Nephron progenitor cell (in vitro differentiated cells): ENCODE measurements at regions not wholly inside any gene's neighbourhood (a gene's known extent, or its start where the extent isn't known, plus 50 kb on each side); places are given as distances from the start of the nearest gene placed in this dataset.

ENCODE experiments used
- DNase-seq: peaks from one replicate; pipeline ENCODE4 v3.0.0; 2021
- H3K27ac Mint-ChIP-seq: 2 replicates; pipeline ENCODE4 v1.8.0; 2021; ENCODE audit warnings: mild to moderate bottlenecking, moderate library complexity, mixed read lengths
- H3K27me3 Mint-ChIP-seq: 2 replicates; pipeline ENCODE4 v1.8.0; 2021; ENCODE audit warnings: mild to moderate bottlenecking, low read depth, mixed read lengths; ENCODE audit not compliant: poor library complexity
- H3K36me3 Mint-ChIP-seq: 2 replicates; pipeline ENCODE4 v1.8.0; 2021; ENCODE audit warnings: low read depth, mixed read lengths
- H3K4me1 Mint-ChIP-seq: 2 replicates; pipeline ENCODE4 v1.8.0; 2021; ENCODE audit warnings: mixed read lengths
- H3K4me3 Mint-ChIP-seq: 2 replicates; pipeline ENCODE4 v1.8.0; 2021; ENCODE audit warnings: mild to moderate bottlenecking, moderate library complexity, mixed read lengths
- H3K9me3 Mint-ChIP-seq: 2 replicates; pipeline ENCODE4 v1.8.0; 2021; ENCODE audit warnings: mild to moderate bottlenecking, moderate library complexity, mixed read lengths
- TF ChIP-seq, protein P1 (sequence below): fragments of 200-600 bp; sonication (generic); IDR thresholded peaks from 2 replicates; pipeline ENCODE4 v1.5.0; 2021; ENCODE audit warnings: antibody characterized with exemption

DNA sequence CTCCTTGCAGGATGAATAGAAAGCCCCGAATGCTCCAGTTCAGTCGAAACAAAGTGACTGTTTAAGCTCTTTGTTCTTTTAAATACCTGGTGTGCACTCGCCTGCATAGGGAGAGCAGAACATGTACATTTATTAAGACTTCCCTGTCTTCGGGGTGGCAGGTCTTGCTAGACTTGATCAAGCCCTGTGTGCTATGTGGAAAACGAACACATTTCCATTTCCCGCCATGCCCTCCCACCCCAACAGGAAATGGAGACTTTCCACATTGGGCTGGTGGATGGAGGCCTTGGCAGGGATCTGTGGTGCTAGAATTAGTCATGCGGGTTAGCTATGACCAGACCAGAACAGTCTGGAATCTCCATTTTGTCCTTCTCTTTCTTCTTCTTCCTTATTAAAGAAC is 321.0 kb upstream of the THSD7B start:
- TF ChIP-seq, protein P1, sequence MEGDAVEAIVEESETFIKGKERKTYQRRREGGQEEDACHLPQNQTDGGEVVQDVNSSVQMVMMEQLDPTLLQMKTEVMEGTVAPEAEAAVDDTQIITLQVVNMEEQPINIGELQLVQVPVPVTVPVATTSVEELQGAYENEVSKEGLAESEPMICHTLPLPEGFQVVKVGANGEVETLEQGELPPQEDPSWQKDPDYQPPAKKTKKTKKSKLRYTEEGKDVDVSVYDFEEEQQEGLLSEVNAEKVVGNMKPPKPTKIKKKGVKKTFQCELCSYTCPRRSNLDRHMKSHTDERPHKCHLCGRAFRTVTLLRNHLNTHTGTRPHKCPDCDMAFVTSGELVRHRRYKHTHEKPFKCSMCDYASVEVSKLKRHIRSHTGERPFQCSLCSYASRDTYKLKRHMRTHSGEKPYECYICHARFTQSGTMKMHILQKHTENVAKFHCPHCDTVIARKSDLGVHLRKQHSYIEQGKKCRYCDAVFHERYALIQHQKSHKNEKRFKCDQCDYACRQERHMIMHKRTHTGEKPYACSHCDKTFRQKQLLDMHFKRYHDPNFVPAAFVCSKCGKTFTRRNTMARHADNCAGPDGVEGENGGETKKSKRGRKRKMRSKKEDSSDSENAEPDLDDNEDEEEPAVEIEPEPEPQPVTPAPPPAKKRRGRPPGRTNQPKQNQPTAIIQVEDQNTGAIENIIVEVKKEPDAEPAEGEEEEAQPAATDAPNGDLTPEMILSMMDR: no peak
- Mint-ChIP-seq H3K27ac (no peak overlapping the region), H3K36me3 (no peaks in the 10 kb centered on the region), H3K4me3 (no peak overlapping the region), H3K4me1 (no peaks in the 10 kb centered on the region), H3K27me3 (peaks cover 8% of the 10 kb centered on the region), H3K9me3 (no peaks in the 10 kb centered on the region)
- DNase-seq: no peak

DNA sequence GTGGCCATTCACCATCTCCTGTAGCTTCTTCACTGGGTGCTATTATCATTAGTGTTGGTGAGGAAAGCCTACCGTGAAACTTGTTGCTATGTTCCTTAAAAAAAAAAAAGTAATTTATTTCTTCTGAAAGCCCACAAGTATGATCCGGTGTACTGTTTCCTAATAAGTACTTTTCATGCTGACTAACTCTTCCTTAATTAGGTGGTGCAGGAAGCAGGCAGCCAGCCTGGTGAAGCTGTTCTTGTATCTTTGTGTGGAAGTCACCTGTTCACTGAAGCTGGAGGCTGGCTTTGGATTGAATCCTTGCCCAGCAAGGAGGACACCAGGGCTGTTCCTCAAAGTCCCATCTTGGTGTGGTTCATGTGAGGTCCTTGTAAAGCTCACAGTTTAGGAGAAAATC is 321.7 kb upstream of the THSD7B start:
- Mint-ChIP-seq H3K9me3 (no peaks in the 10 kb centered on the region), H3K4me3 (no peak overlapping the region), H3K27me3 (peaks cover 8% of the 10 kb centered on the region), H3K36me3 (no peaks in the 10 kb centered on the region), H3K4me1 (no peaks in the 10 kb centered on the region), H3K27ac (no peak overlapping the region)
- TF ChIP-seq, protein P1: no peak
- no peak for DNase-seq

DNA sequence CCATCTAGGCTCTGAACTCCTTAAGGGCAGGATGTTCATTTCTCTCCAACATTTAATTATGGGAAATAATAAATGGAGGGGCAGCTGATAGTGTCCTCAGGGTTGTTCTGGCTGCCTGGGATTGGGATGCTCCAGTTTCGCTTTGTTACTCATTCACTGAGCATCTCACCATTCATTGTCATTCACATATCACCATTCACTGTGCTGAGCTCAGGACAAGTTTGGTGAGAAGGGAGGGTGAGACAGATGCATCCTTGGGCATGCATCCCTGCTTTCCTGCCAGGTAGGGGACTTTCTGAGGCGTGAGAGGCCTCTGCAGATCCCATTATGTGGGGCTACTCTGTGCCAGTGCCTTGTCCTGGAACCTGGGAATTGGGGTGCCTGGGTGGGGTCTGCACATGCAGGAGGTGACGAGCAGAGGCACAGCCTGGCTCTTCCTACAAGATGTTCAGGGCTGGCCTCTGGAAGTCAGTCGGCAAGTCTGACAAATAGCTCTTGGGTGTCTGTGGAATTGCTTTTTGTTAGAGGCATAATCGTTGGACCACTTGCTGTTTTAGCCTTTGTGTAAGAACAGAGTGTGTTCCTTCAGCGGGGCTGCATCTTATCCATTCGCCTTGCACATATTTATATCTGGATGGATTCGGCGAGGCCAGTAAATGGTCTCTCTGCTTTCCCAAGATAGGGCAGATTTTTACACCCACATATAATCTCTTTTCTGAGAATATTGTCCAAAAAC is 323.2 kb upstream of the THSD7B start:
- Mint-ChIP-seq H3K36me3 (no peaks in the 10 kb centered on the region), H3K27ac (no peak overlapping the region), H3K27me3 (peaks cover 13% of the 10 kb centered on the region), H3K4me3 (no peak overlapping the region), H3K9me3 (no peaks in the 10 kb centered on the region), H3K4me1 (no peaks in the 10 kb centered on the region)
- TF ChIP-seq, protein P1: no peak
- DNase-seq: no peak

DNA sequence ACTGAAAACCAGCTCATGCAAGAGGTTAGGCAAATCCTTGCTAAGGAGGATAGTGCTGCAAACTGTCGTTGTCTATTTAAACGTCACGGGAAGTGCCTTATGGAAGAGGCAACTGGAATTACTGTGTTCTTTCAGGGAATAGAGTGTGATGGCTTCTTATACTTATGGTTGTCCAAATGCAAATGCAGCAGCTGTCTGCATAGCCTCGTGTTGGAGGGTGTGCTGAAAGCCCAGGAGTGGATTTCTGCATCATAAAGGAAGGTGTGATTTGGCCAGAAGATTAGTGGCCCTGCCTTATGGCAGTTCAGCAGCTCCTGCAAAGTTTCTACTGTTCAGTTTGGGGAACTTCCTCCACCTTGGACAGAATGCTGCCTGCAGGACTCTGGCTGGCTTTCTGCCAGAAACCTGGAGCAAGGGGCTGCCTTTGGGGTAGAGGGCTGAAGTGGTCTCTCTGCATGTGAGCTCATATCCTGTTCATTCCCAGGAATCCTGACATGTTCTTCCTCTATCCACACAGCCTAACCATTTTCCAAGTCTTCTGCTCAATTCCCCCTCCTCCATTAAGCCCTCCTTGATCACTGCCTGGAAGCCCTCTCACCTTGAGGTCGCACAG is 321.2 kb upstream of the CXCR4 start:
- TF ChIP-seq, protein P1: no peak
- no peak overlapping the region for H3K27ac Mint-ChIP-seq
- H3K9me3 Mint-ChIP-seq: no peaks in the 10 kb centered on the region
- no peak overlapping the region for H3K4me3 Mint-ChIP-seq
- peaks cover 13% of the 10 kb centered on the region for H3K27me3 Mint-ChIP-seq
- DNase-seq: no peak
- H3K4me1 Mint-ChIP-seq: peaks cover 4% of the 10 kb centered on the region
- no peaks in the 10 kb centered on the region for H3K36me3 Mint-ChIP-seq

DNA sequence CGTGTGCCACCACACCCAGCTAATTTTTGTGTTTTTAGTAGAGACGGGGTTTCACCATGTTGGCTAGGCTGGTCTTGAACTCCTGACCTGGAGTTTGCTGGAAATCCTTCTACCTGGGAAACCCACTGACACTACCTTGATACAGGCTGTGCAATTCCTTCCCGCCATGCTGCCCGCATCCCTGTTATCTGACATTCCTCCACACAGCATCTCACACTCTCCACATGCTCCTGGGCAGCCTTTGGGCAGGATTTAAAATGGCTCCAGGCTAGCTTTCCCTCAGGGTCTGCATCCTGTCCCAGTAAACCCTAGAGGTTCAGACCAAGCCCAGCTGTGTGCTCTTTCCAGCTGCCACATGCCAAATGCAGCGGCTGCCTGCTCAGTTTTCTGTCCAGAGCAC is 319.5 kb upstream of the CXCR4 start:
- TF ChIP-seq, protein P1: no peak
- H3K9me3 Mint-ChIP-seq: no peaks in the 10 kb centered on the region
- peaks cover 13% of the 10 kb centered on the region for H3K27me3 Mint-ChIP-seq
- H3K27ac Mint-ChIP-seq: no peak overlapping the region
- DNase-seq: no peak
- H3K4me3 Mint-ChIP-seq: no peak overlapping the region
- no peaks in the 10 kb centered on the region for H3K36me3 Mint-ChIP-seq
- peaks cover 4% of the 10 kb centered on the region for H3K4me1 Mint-ChIP-seq

DNA sequence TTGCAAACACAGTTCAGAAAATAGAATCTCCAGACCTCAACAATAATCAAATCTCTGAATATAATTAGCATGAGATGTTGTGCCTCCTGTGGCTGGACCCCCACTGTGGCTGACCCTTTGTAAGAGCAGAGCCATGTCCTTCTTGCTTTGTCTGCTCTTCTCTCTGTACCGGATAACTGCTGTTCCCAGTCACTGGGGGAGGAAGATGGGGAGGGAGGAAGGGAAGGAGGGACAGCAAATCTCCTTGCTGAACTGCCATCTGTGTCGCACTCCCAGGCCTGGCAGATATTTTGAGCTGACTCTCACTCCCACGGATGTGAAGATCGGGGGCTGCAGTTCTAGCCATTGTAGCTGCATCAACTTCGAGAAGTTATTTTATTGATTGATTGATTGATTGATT is 319.0 kb upstream of the CXCR4 start:
- Mint-ChIP-seq H3K36me3 (no peaks in the 10 kb centered on the region), H3K4me1 (peaks cover 4% of the 10 kb centered on the region), H3K27me3 (peaks cover 13% of the 10 kb centered on the region), H3K27ac (no peak overlapping the region), H3K9me3 (no peaks in the 10 kb centered on the region), H3K4me3 (no peak overlapping the region)
- TF ChIP-seq, protein P1: no peak
- no peak for DNase-seq
